ENCODE measurements at regions not wholly inside any gene's neighbourhood (a gene's known extent, or its start where the extent isn't known, plus 50 kb on each side); places are given as distances from the start of the nearest gene placed in this dataset.
"Not testable (repeated sequence)": the region's sequence is repeated elsewhere in the genome, so short reads cannot be mapped to it uniquely, and the experiment has no call there.

DNA sequence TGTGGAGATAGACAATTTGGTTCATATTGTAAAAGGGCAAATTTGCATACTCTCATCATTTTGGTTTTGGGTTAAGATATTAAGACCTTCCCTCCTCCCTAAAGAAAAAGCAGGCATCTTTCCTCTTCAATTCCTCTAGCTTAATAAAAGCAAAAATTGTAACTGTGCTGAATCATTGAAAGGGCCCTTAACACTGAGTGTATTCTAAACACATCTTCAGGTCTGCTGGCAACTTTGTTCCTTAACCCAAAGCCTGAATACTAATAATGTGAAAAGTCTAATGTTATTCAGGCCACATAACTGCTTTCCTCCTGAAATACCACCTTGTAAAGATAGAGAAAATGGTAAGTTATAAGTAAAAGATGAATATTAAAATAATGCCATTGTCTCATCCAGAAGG lies 1200.5 kb upstream of the FAM98A start:
- no peak for DNase-seq (ENCODE audit: low read depth in 2 of 3, low spot score in 2 of 3)

- not testable (repeated sequence) for DNase-seq (ENCODE audit: low read depth in 2 of 3, low spot score in 2 of 3)
Observed at GRCh38 chr2:34795586-34795985, 1196.5 kb upstream of the FAM98A start.

- no peak for DNase-seq (ENCODE audit: low read depth in 2 of 3, low spot score in 2 of 3)
Observed at GRCh38 chr2:34789169-34789568, 1190.1 kb upstream of the FAM98A start.

DNA sequence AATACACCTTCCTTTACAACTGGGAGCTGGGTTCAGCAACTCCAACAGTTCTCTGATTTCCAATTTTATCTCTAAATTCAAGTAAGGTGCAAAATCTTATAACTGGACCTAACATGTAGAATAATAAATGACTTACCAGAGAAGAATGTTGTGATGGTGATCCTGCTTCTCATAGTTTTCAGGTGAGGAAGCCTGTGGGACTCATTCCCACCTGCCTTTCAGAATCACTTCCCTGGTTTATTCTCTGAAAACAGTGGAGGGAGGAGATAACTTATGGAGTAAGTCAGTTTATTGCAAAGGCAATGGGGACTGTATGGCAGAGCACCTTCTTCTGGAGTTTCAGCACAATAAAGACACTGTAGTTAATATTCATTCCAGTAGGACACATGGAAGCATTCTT lies 1188.2 kb upstream of the FAM98A start:
- no peak for DNase-seq (ENCODE audit: low read depth in 2 of 3, low spot score in 2 of 3)

DNA sequence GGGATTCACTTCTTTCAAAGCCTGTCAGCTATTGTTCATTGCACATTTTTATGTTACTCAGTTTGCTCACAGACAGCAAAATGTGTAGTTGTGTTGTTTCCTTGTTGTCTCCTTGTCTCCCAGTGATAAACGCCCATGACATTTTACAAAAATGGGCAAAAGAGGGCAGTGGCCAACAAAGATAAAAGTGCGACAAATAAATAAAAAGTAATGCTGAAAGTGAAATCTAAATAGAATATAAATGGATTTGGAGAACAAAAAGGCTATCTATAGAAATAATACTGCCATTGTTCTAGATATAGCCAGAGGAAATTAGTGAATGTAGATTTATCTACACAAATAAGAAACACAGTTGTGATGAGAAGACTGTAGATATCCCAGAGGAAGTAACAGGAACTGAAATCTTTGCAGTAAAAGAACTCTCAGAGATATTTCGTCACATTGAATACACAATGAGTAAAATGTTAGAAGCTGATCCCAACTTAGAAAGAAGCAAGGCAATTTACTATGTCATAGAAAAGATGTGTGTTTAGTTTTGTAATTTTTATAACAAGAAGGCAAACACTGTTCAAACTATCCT lies 1186.2 kb upstream of the FAM98A start:
- DNase-seq (ENCODE audit: low read depth in 2 of 3, low spot score in 2 of 3) = no peak

GRCh38 chr2:34784701-34785100 lies 1185.6 kb upstream of the FAM98A start:
- DNase-seq (ENCODE audit: low read depth in 2 of 3, low spot score in 2 of 3) = no peak

- DNase-seq (ENCODE audit: low read depth in 2 of 3, low spot score in 2 of 3) = not testable (repeated sequence)
Observed at GRCh38 chr2:34750742-34751141, 1151.6 kb upstream of the FAM98A start.

DNA sequence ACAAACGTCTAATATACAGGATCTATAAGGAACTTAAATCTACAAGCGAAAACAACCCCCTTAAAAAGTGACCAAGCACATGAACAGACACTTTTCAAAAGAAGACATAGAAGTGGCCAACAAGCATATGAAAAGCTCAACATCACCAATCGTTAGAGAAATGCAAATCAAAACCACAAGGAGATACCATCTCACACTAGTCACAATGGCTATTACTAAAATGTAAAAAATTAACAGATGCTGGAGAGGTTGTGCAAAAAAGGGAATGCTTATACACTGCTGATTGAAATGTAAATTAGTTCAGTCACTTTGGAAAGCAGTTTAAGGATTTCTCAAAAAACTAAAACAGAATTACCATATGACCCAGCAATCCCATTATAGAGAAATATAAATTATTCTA lies 1148.5 kb upstream of the FAM98A start:
- DNase-seq (ENCODE audit: low read depth in 2 of 3, low spot score in 2 of 3) = no peak

DNA sequence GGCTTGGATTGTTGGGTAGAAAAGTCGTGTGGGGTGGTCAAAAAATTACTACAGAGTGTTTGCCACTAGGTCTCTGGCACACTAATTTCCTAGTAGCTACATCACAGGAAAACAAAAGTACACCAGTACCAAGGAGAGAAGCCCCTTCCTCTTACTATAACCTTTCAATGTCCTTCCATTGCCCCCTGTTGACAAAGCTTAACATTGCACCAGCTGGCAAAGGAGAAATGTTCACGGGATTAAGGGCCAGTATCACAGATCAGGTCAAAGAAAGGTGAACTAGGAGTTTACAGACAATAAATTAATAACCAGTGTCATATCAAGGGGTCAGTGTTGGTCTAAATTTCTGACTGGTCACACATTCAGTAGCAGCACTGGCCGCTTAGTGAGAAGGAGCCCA lies 1139.6 kb upstream of the FAM98A start:
- no peak for DNase-seq (ENCODE audit: low read depth in 2 of 3, low spot score in 2 of 3)

DNA sequence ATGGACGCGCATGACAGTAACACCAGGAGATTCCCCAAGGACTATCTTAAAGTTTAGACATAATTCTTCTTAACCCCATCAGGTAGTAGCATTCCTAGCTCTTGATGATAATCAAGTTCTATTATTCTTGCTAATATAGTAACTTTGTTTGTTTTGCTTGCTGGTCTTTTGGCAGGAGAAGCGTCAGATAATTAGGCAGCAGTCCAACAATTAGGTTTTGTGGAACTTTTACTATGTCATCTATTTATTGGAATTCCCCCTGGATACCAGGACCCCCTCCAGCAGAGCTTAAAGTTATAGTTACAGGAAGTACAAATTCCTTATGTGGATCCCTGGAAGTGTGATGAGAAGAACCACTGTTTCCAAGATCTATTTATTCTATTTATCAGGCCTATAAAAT lies 1138.0 kb upstream of the FAM98A start:
- DNase-seq (ENCODE audit: low read depth in 2 of 3, low spot score in 2 of 3) = no peak

DNA sequence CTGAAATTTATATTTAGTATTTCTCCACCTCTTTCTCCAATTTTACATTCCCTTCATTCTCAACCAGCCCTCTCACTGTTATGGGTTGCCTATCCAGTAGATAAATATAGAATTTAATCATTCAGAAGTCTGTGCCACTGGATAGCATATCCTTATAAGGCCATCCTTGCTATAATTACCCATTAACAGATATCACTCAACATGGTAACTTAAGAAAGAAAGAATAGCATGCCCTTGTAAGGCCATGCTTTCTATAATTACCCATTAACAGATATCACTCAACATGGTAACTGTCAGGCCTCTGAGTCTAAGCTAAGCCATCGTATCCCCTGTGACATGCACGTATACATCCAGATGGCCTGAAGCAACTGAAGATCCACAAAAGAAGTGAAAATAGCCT lies 1137.4 kb upstream of the FAM98A start:
- no peak for DNase-seq (ENCODE audit: low read depth in 2 of 3, low spot score in 2 of 3)

- DNase-seq (ENCODE audit: low read depth in 2 of 3, low spot score in 2 of 3) = no peak
Observed at GRCh38 chr2:34734662-34735061, 1135.6 kb upstream of the FAM98A start.

DNA sequence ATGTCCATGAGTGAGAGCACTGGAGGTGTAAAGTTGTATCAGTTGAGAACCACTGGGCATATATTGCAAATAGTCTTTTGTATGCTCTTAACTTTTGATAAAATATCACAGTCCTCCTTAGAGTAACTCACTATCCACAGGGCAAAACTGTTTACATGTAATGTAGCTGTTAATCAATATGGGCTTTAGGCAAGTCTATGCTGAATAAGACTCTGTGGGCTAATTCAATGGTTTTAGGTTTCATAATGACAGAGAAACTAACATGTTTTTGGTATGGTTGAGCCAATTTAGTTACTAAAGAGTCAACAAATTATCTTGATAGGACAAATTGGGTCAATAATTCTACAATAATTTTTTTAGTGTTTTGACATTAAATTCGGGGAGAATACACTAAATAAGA lies 1134.9 kb upstream of the FAM98A start:
- DNase-seq (ENCODE audit: low read depth in 2 of 3, low spot score in 2 of 3) = no peak

- DNase-seq (ENCODE audit: low read depth in 2 of 3, low spot score in 2 of 3) = no peak
Observed at GRCh38 chr2:34731292-34731691, 1132.2 kb upstream of the FAM98A start.

DNA sequence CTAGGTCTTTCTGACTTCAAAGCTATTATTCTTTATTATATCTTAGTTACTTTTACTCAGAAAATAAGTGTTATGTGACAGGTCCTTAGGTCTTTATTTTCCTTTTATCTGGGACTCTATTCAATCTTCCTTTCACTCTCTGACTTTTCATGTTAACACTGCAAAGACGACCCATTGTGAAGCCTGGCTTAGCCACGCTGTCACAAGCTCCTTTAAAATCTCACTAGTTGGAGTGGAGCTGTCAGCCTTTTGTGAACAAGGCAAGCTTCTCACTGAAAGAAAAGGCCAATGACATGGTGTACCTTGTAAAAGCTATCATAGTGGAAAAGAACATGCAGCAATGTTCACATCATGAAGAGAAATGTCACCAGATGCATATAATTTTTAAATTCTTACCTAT lies 1130.7 kb upstream of the FAM98A start:
- no peak for DNase-seq (ENCODE audit: low read depth in 2 of 3, low spot score in 2 of 3)

GRCh38 chr2:34724107-34724506 lies 1125.0 kb upstream of the FAM98A start:
- DNase-seq (ENCODE audit: low read depth in 2 of 3, low spot score in 2 of 3) = no peak

GRCh38 chr2:34723683-34724082 lies 1124.6 kb upstream of the FAM98A start:
- DNase-seq (ENCODE audit: low read depth in 2 of 3, low spot score in 2 of 3) = no peak

DNA sequence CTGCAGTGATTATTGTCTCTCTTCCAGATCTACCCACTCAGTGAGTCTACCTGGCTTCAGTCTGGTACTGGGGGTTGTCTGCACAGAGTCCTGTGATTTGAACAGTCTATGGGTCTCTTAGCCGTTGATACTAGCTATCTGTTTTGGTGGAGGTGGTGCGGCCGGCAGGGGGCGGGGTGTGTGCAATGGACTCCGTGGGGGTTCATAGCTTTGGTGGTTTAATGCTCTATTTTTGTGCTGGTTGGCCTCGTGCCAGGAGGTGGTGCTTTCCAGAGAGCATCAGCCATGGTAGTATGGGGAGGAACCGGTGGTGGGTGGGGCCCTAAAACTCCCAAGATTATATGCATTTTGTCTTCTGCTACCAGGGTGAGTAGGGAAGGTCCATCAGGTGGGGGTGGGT lies 1120.1 kb upstream of the FAM98A start:
- no peak for DNase-seq (ENCODE audit: low read depth in 2 of 3, low spot score in 2 of 3)

DNA sequence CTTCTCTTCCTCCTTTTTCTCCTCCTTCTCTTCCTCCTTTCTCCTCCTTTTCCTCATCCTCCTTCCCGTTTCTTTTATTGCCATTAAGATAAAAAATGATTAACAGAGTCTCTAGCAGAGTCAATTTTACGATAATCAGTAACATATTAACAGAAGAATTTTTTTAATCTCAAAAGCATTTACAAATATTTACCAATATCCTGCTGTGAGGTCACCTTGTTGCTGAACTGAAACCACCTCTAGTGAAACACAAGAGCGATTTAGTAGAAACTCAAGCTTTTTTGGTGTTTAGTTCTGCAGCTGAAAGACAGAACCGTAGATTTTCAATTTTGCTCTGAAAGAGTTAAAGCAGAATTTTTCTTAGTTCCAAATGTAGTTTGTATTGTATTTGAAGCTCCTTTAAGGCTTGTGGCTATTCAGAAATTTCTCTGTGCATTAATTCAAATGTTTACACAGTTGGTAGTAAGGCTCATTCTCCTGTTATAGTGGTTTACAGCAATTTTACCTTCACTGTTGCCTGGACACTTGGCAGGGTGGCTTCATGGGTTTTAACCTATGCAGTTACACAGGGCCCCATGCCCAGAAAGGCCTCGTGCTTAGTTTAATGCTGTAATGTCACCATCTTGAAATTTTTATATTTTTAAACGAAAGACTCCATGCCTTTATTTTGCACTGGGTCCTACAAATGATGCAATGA lies 1106.6 kb upstream of the FAM98A start:
- DNase-seq (ENCODE audit: low read depth in 2 of 3, low spot score in 2 of 3) = no peak

DNA sequence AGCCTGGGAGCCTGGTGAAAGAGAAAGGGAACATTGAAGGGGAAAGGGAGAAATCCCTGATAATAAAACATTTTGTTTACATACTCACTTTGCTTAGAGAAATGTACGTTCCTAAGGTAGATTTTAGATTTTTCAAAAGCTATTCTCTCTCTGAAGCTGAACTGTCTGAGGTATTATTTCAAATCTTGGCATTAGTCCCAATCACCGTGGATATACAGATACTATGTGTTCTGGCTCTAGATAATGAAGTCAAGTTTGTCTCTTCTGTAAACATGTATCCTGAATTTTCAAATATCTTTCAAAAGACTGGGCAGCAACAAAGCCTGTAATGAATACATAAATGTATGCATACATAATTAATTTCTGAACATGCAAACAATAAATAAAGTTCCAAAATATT lies 1104.2 kb upstream of the FAM98A start:
- no peak for DNase-seq (ENCODE audit: low read depth in 2 of 3, low spot score in 2 of 3)

DNA sequence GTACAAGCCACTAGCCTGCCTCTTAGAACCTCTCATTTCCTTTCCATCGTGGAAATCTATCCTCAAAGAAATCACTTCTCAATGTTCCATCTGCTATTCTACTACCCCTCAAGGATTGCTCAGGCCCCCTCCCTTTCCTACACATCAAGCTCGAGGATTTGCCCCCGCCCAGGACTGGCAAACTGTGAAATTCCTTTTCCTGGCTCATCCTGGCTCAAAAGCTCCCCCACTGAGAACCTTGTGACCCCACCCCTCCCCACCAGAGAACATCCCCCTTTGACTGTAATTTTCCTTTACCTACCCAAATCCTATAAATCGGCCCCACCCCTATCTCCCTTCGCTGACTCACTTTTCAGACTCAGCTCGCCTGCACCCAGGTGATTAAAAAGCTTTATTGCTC lies 1103.3 kb upstream of the FAM98A start:
- DNase-seq (ENCODE audit: low read depth in 2 of 3, low spot score in 2 of 3) = not testable (repeated sequence)

DNA sequence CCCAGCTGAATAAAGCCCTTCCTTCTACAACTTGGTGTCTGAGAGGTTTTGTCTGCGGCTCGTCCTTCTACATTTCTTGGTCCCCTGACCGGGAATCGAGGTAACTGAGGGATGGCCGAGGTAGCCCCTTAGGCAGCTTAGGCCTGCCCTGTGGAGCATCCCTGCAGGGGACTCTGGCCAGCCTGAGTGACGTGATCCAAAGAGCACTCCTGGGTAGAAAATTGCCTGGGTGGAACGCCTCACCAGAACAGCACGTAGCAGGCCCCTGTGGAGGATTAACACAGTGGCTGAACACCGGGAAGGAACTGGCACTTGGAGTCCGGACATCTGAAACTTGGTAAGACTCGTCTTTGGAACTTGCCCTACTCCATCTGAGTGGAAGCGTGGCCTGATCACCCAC lies 1078.5 kb upstream of the FAM98A start:
- DNase-seq (ENCODE audit: low read depth in 2 of 3, low spot score in 2 of 3) = not testable (repeated sequence)

DNA sequence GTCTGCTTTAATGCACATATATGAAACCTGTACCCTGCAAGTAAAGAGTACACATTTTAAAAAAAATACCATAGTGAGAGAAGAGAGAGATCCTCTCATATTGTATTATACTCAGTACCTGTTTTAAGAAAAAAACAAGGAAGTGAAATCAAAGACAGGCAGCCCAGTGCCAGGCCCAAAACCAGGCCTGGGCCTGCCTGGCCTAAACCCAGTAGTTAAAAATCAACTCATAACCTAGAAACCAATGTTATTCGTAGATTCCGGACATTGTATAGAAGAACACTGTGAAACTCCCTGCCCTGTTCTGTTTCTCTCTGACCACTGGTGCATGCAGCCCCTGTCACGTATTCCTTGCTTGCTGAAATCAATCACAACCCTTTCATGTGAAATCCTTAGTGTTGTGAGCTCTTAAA lies 1078.0 kb upstream of the FAM98A start:
- DNase-seq (ENCODE audit: low read depth in 2 of 3, low spot score in 2 of 3) = not testable (repeated sequence)
